CD8-positive, alpha-beta memory T cell (primary cell): ENCODE measurements at regions not wholly inside any gene's neighbourhood (a gene's known extent, or its start where the extent isn't known, plus 50 kb on each side); places are given as distances from the start of the nearest gene placed in this dataset.
"Not testable (repeated sequence)": the region's sequence is repeated elsewhere in the genome, so short reads cannot be mapped to it uniquely, and the experiment has no call there.

Experiments
- CTCF ChIA-PET: fragments of 350-600 bp; sonication (Branson Sonifier 250); formaldehyde crosslinking; loops from one replicate; lab custom pipeline; 2021; ENCODE audit warnings: antibody characterized with exemption; lab: Charles Lee
- POLR2A ChIA-PET: fragments of 350-600 bp; sonication (Branson Sonifier 250); formaldehyde crosslinking; loops from one replicate; lab custom pipeline; 2021; ENCODE audit warnings: antibody characterized with exemption; lab: Charles Lee
- DNase-seq, 5 donors: peaks; one replicate each; pipeline versions ENCODE4 v3.0.0 to v3.0.0-alpha.2; 2020 to 2022; ENCODE audit warnings: mixed read lengths in 1 of 5
- H3K27ac ChIP-seq: one replicate; pipeline ENCODE4 v1.7.0; 2013; ENCODE audit warnings: low read depth, mild to moderate bottlenecking, low read length, moderate library complexity
- H3K27me3 ChIP-seq: 2 replicates; pipeline ENCODE4 v1.7.0; 2013; ENCODE audit warnings: low read length, mild to moderate bottlenecking; ENCODE audit not compliant: insufficient read depth, poor library complexity, severe bottlenecking
- H3K36me3 ChIP-seq: 2 replicates; pipeline ENCODE4 v1.7.0; 2013; ENCODE audit warnings: mild to moderate bottlenecking, low read length, moderate library complexity; ENCODE audit not compliant: insufficient read depth
- H3K4me1 ChIP-seq: 2 replicates; pipeline ENCODE4 v1.7.0; 2013; ENCODE audit warnings: mild to moderate bottlenecking, low read length, moderate library complexity; ENCODE audit not compliant: insufficient read depth
- H3K4me3 ChIP-seq: 2 replicates; pipeline ENCODE4 v1.7.0; 2013; ENCODE audit warnings: mild to moderate bottlenecking, low read length
- H3K9me3 ChIP-seq: 2 replicates; pipeline ENCODE4 v1.7.0; 2013; ENCODE audit warnings: mild to moderate bottlenecking, low read length
- H3K27ac Mint-ChIP-seq, 8 donors: one replicate each; pipeline ENCODE4 v1.8.0; 2020 to 2021; ENCODE audit warnings: mixed read lengths in 8 of 8, mild to moderate bottlenecking in 6 of 8, inconsistent platforms in 3 of 8, moderate library complexity in 3 of 8
- H3K27me3 Mint-ChIP-seq, 2 donors: one replicate each; pipeline ENCODE4 v1.8.0; 2020 to 2021; ENCODE audit warnings: mixed read lengths in 2 of 2, mild to moderate bottlenecking in 1 of 2, moderate library complexity in 1 of 2
- H3K36me3 Mint-ChIP-seq, 3 donors: one replicate each; pipeline ENCODE4 v1.8.0; 2020 to 2021; ENCODE audit warnings: mixed read lengths in 3 of 3, inconsistent platforms in 1 of 3, mild to moderate bottlenecking in 1 of 3
- H3K4me1 Mint-ChIP-seq, 3 donors: one replicate each; pipeline ENCODE4 v1.8.0; 2020 to 2021; ENCODE audit warnings: mixed read lengths in 3 of 3, inconsistent platforms in 1 of 3, mild to moderate bottlenecking in 1 of 3
- H3K4me3 Mint-ChIP-seq, 7 donors: one replicate each; pipeline ENCODE4 v1.8.0; 2020 to 2021; ENCODE audit warnings: mixed read lengths in 7 of 7, mild to moderate bottlenecking in 6 of 7, moderate library complexity in 4 of 7, inconsistent platforms in 2 of 7
- H3K9me3 Mint-ChIP-seq, 5 donors: one replicate each; pipeline ENCODE4 v1.8.0; 2020 to 2022; ENCODE audit warnings: mixed read lengths in 5 of 5, mild to moderate bottlenecking in 3 of 5, moderate library complexity in 2 of 5, inconsistent platforms in 1 of 5

- H3K4me3 Mint-ChIP-seq, POLR2A ChIA-PET: not testable (repeated sequence)
These were observed 63.9 kb upstream of the NRIP1 start for GRCh38 chr21:15128714-15129113.

GRCh38 chr21:15130326-15130725, 65.5 kb upstream of the NRIP1 start:
- CTCF ChIA-PET: no interaction called here
- DNase-seq: no peak
- Mint-ChIP-seq H3K36me3 (peaks cover 0 to 5% (median 0%) of the 10 kb centered on the region in 3 donors), H3K9me3 (peaks cover 0 to 2% (median 0%) of the 10 kb centered on the region in 5 donors), H3K4me1 (no peaks in the 10 kb centered on the region), H3K27me3 (peaks cover 2 to 3% of the 10 kb centered on the region in 2 donors), H3K4me3 (no peak overlapping the region), H3K27ac (no peak overlapping the region)
- H3K4me1 ChIP-seq: no peaks in the 10 kb centered on the region
- no peaks in the 10 kb centered on the region for H3K27me3 ChIP-seq
- H3K27ac ChIP-seq: no peak overlapping the region
- POLR2A ChIA-PET: no interaction called here
- H3K36me3 ChIP-seq: no peaks in the 10 kb centered on the region
- no peaks in the 10 kb centered on the region for H3K9me3 ChIP-seq
- no peak overlapping the region for H3K4me3 ChIP-seq

More at GRCh38 chr21:15128714-15129113, 63.9 kb upstream of the NRIP1 start:
- H3K4me1 Mint-ChIP-seq, H3K9me3 Mint-ChIP-seq, CTCF ChIA-PET, H3K4me1 ChIP-seq, DNase-seq, H3K36me3 Mint-ChIP-seq, H3K4me3 ChIP-seq, H3K27me3 Mint-ChIP-seq, H3K36me3 ChIP-seq, H3K27me3 ChIP-seq, H3K9me3 ChIP-seq, H3K27ac ChIP-seq: not testable (repeated sequence)
- H3K27ac Mint-ChIP-seq: peak overlapping the region in 1 of 8 donors; percentile 40

- Histone ChIP-seq H3K27ac (no peak overlapping the region), H3K36me3 (no peaks in the 10 kb centered on the region), H3K27me3 (no peaks in the 10 kb centered on the region), H3K4me1 (no peaks in the 10 kb centered on the region), H3K4me3 (no peak overlapping the region), H3K9me3 (no peaks in the 10 kb centered on the region)
- DNase-seq: no peak
- H3K36me3 Mint-ChIP-seq: peaks cover 0 to 5% (median 0%) of the 10 kb centered on the region in 3 donors
- no peaks in the 10 kb centered on the region for H3K4me1 Mint-ChIP-seq
- H3K9me3 Mint-ChIP-seq: peaks cover 0 to 2% (median 0%) of the 10 kb centered on the region in 5 donors
- no peak overlapping the region for H3K4me3 Mint-ChIP-seq
- CTCF ChIA-PET: no interaction called here
- POLR2A ChIA-PET: no interaction called here
- H3K27me3 Mint-ChIP-seq: peaks cover 2 to 3% of the 10 kb centered on the region in 2 donors
- H3K27ac Mint-ChIP-seq: no peak overlapping the region
These were observed 66.0 kb upstream of the NRIP1 start for GRCh38 chr21:15130751-15131150.

GRCh38 chr21:15132781-15133180, 68.0 kb upstream of the NRIP1 start:
- Mint-ChIP-seq H3K4me3 (no peak overlapping the region), H3K27ac (no peak overlapping the region), H3K4me1 (no peaks in the 10 kb centered on the region), H3K9me3 (peaks cover 0 to 2% (median 0%) of the 10 kb centered on the region in 5 donors), H3K36me3 (peaks cover 0 to 5% (median 0%) of the 10 kb centered on the region in 3 donors), H3K27me3 (peaks cover 3% of the 10 kb centered on the region in 2 donors)
- no peaks in the 10 kb centered on the region for H3K4me1 ChIP-seq
- no peak overlapping the region for H3K4me3 ChIP-seq
- CTCF ChIA-PET: no interaction called here
- DNase-seq: no peak
- H3K27ac ChIP-seq: no peak overlapping the region
- H3K9me3 ChIP-seq: no peaks in the 10 kb centered on the region
- no peaks in the 10 kb centered on the region for H3K27me3 ChIP-seq
- POLR2A ChIA-PET: no interaction called here
- no peaks in the 10 kb centered on the region for H3K36me3 ChIP-seq

- H3K36me3 Mint-ChIP-seq: no peaks in the 10 kb centered on the region
- H3K36me3 ChIP-seq: no peaks in the 10 kb centered on the region
- peaks cover 3 to 13% of the 10 kb centered on the region in 2 donors for H3K27me3 Mint-ChIP-seq
- no peaks in the 10 kb centered on the region for H3K4me1 Mint-ChIP-seq
- no peak overlapping the region for H3K4me3 Mint-ChIP-seq
- peaks cover 4% of the 10 kb centered on the region for H3K27me3 ChIP-seq
- ChIA-PET CTCF (no interaction called here), POLR2A (no interaction called here)
- no peak overlapping the region for H3K27ac Mint-ChIP-seq
- H3K9me3 ChIP-seq: no peaks in the 10 kb centered on the region
- H3K4me1 ChIP-seq: no peaks in the 10 kb centered on the region
- peaks cover 0 to 2% (median 0%) of the 10 kb centered on the region in 5 donors for H3K9me3 Mint-ChIP-seq
- no peak overlapping the region for H3K27ac ChIP-seq
- H3K4me3 ChIP-seq: no peak overlapping the region
- DNase-seq: no peak
These were observed 70.1 kb upstream of the NRIP1 start for GRCh38 chr21:15134701-15135470.

GRCh38 chr21:15135867-15136629, 71.2 kb upstream of the NRIP1 start:
- H3K27me3 ChIP-seq: peaks cover 4% of the 10 kb centered on the region
- peaks cover 0 to 2% (median 0%) of the 10 kb centered on the region in 5 donors for H3K9me3 Mint-ChIP-seq
- POLR2A ChIA-PET: no interaction called here
- no peak for DNase-seq
- H3K4me1 Mint-ChIP-seq: no peaks in the 10 kb centered on the region
- no peaks in the 10 kb centered on the region for H3K4me1 ChIP-seq
- H3K27ac Mint-ChIP-seq: no peak overlapping the region
- H3K27me3 Mint-ChIP-seq: peaks cover 6 to 16% of the 10 kb centered on the region in 2 donors
- no peaks in the 10 kb centered on the region for H3K36me3 ChIP-seq
- CTCF ChIA-PET: no interaction called here
- H3K4me3 ChIP-seq: no peak overlapping the region
- H3K4me3 Mint-ChIP-seq: no peak overlapping the region
- no peaks in the 10 kb centered on the region for H3K36me3 Mint-ChIP-seq
- H3K27ac ChIP-seq: no peak overlapping the region
- H3K9me3 ChIP-seq: no peaks in the 10 kb centered on the region

GRCh38 chr21:15138490-15138889, 73.7 kb upstream of the NRIP1 start:
- no peak overlapping the region for H3K27ac ChIP-seq
- no peaks in the 10 kb centered on the region for H3K9me3 Mint-ChIP-seq
- H3K4me1 Mint-ChIP-seq: no peaks in the 10 kb centered on the region
- no peak for DNase-seq
- CTCF ChIA-PET: no interaction called here
- peaks cover 4% of the 10 kb centered on the region for H3K27me3 ChIP-seq
- peaks cover 4 to 16% of the 10 kb centered on the region in 2 donors for H3K27me3 Mint-ChIP-seq
- H3K9me3 ChIP-seq: no peaks in the 10 kb centered on the region
- H3K36me3 ChIP-seq: no peaks in the 10 kb centered on the region
- no peak overlapping the region for H3K4me3 ChIP-seq
- no peak overlapping the region for H3K27ac Mint-ChIP-seq
- no peaks in the 10 kb centered on the region for H3K4me1 ChIP-seq
- no peak overlapping the region for H3K4me3 Mint-ChIP-seq
- no peaks in the 10 kb centered on the region for H3K36me3 Mint-ChIP-seq
- POLR2A ChIA-PET: no interaction called here

- H3K4me1 ChIP-seq: no peaks in the 10 kb centered on the region
- ChIA-PET CTCF (no interaction called here), POLR2A (no interaction called here)
- no peak overlapping the region for H3K27ac ChIP-seq
- peaks cover 4% of the 10 kb centered on the region for H3K27me3 ChIP-seq
- DNase-seq: no peak
- Mint-ChIP-seq H3K27me3 (peaks cover 5 to 13% of the 10 kb centered on the region in 2 donors), H3K4me3 (no peak overlapping the region), H3K36me3 (no peaks in the 10 kb centered on the region), H3K27ac (peak overlapping the region in 1 of 8 donors; percentile 7), H3K9me3 (no peaks in the 10 kb centered on the region), H3K4me1 (no peaks in the 10 kb centered on the region)
- no peaks in the 10 kb centered on the region for H3K36me3 ChIP-seq
- no peak overlapping the region for H3K4me3 ChIP-seq
- no peaks in the 10 kb centered on the region for H3K9me3 ChIP-seq
These were observed 75.1 kb upstream of the NRIP1 start for GRCh38 chr21:15139898-15140297.
